HEK293 (cell line): ENCODE measurements at regions not wholly inside any gene's neighbourhood (a gene's known extent, or its start where the extent isn't known, plus 50 kb on each side); places are given as distances from the start of the nearest gene placed in this dataset.

ENCODE experiments used
- CTCF ChIA-PET: fragments of 350-600 bp; formaldehyde crosslinking; extraction: SDS; loops from one replicate; lab custom pipeline; 2021; ENCODE audit warnings: antibody characterized with exemption; lab: Yijun Ruan, JAX
- POLR2A ChIA-PET: fragments of 300-600 bp; formaldehyde crosslinking; extraction: SDS; loops from one replicate; lab custom pipeline; 2020; ENCODE audit warnings: antibody characterized with exemption, inconsistent platforms; lab: Yijun Ruan, JAX
- H3K27ac ChIP-seq: fragments of 200-500 bp; sonication (Bioruptor generic); 2 replicates; pipeline ENCODE4 v1.5.1; 2014; ENCODE audit warnings: low read depth, low read length, control low read depth, inconsistent platforms; ENCODE audit errors: extremely low read depth
- H3K36me3 ChIP-seq, 2 experiments: fragments of 200-500 bp in 1 of 2; sonication (Bioruptor generic) in 1 of 2; 1 replicate in 1 of 2; 2 replicates in 1 of 2; pipeline ENCODE4 v1.5.1; 2014 to 2017; ENCODE audit warnings: inconsistent platforms in 2 of 2, low read length in 2 of 2; ENCODE audit not compliant: control insufficient read depth in 2 of 2, insufficient read depth in 1 of 2
- H3K4me1 ChIP-seq: fragments of 200-500 bp; sonication (Bioruptor generic); 2 replicates; pipeline ENCODE4 v1.5.1; 2014; ENCODE audit warnings: mild to moderate bottlenecking, low read length, inconsistent platforms; ENCODE audit not compliant: control insufficient read depth, insufficient read depth
- H3K4me3 ChIP-seq: 2 replicates; pipeline ENCODE4 v1.5.1; 2011; ENCODE audit warnings: low read depth, mild to moderate bottlenecking, control low read depth, low read length, moderate library complexity
- H3K9me3 ChIP-seq: fragments of 200-500 bp; sonication (Bioruptor generic); 2 replicates; pipeline ENCODE4 v1.5.1; 2014; ENCODE audit warnings: low read depth, low read length, inconsistent platforms; ENCODE audit not compliant: control insufficient read depth, insufficient read depth
- HOXC10 ChIP-seq: sonication (generic); formaldehyde crosslinking; IDR thresholded peaks from 2 replicates; pipeline ENCODE4 v1.8.1; 2023; ENCODE audit warnings: mild to moderate bottlenecking, missing genetic modification reagents
- MEIS1 ChIP-seq: sonication (generic); formaldehyde crosslinking; IDR thresholded peaks from 2 replicates; pipeline ENCODE4 v1.8.1; 2022; ENCODE audit warnings: missing genetic modification reagents, mild to moderate bottlenecking, borderline replicate concordance
- MYNN ChIP-seq: fragments of 450-650 bp; formaldehyde crosslinking; IDR thresholded peaks from 2 replicates; pipeline ENCODE4 v1.5.1; 2016; ENCODE audit warnings: missing biosample characterization, missing genetic modification characterization, borderline replicate concordance
- ZFP37 ChIP-seq: fragments of 450-650 bp; formaldehyde crosslinking; IDR thresholded peaks from 2 replicates; pipeline ENCODE4 v1.5.1; 2016; ENCODE audit warnings: missing biosample characterization, missing genetic modification characterization
- ZNF169 ChIP-seq: fragments of 450-650 bp; formaldehyde crosslinking; IDR thresholded peaks from 2 replicates; pipeline ENCODE4 v1.5.1; 2016; ENCODE audit warnings: missing biosample characterization, missing genetic modification characterization
- ZNF19 ChIP-seq: fragments of 450-650 bp; formaldehyde crosslinking; IDR thresholded peaks from 2 replicates; pipeline ENCODE4; 2016; ENCODE audit warnings: missing biosample characterization, missing genetic modification characterization, low read depth
- ZNF202 ChIP-seq: fragments of 450-650 bp; formaldehyde crosslinking; IDR thresholded peaks from 2 replicates; pipeline ENCODE4 v1.5.1; 2016; ENCODE audit warnings: missing biosample characterization, missing genetic modification characterization, borderline replicate concordance
- ZNF302 ChIP-seq: fragments of 450-650 bp; formaldehyde crosslinking; IDR thresholded peaks from 2 replicates; pipeline ENCODE4 v1.5.1; 2016; ENCODE audit warnings: missing biosample characterization, missing genetic modification characterization, low read depth
- ZNF473 ChIP-seq: fragments of 450-650 bp; formaldehyde crosslinking; IDR thresholded peaks from 2 replicates; pipeline ENCODE4 v1.5.1; 2017; ENCODE audit warnings: missing biosample characterization, missing genetic modification characterization
- ZNF48 ChIP-seq: fragments of 450-650 bp; formaldehyde crosslinking; IDR thresholded peaks from 2 replicates; pipeline ENCODE4 v1.5.1; 2016; ENCODE audit warnings: missing biosample characterization, missing genetic modification characterization
- ZNF521 ChIP-seq: fragments of 450-650 bp; formaldehyde crosslinking; IDR thresholded peaks from 2 replicates; pipeline ENCODE4 v1.5.1; 2017; ENCODE audit warnings: missing biosample characterization, mild to moderate bottlenecking, missing genetic modification characterization
- ZNF600 ChIP-seq: fragments of 450-650 bp; formaldehyde crosslinking; IDR thresholded peaks from 2 replicates; pipeline ENCODE4 v1.5.1; 2016; ENCODE audit warnings: missing biosample characterization, missing genetic modification characterization
- ZNF621 ChIP-seq: fragments of 450-650 bp; formaldehyde crosslinking; IDR thresholded peaks from 2 replicates; pipeline ENCODE4 v1.5.1; 2017; ENCODE audit warnings: missing biosample characterization, missing genetic modification characterization
- ZNF692 ChIP-seq: fragments of 450-650 bp; formaldehyde crosslinking; IDR thresholded peaks from 2 replicates; pipeline ENCODE4 v1.5.1; 2016; ENCODE audit warnings: missing biosample characterization, missing genetic modification characterization
- ZNF768 ChIP-seq: fragments of 450-650 bp; formaldehyde crosslinking; IDR thresholded peaks from 2 replicates; pipeline ENCODE4 v1.5.1; 2018; ENCODE audit warnings: missing biosample characterization, mild to moderate bottlenecking, missing genetic modification characterization
- ZSCAN16 ChIP-seq: fragments of 450-650 bp; formaldehyde crosslinking; IDR thresholded peaks from 2 replicates; pipeline ENCODE4 v1.5.1; 2016; ENCODE audit warnings: missing biosample characterization, missing genetic modification characterization
- TF ChIP-seq, protein P1 (sequence below): fragments of 450-650 bp; formaldehyde crosslinking; IDR thresholded peaks from 2 replicates; pipeline ENCODE4 v1.5.1; 2016; ENCODE audit warnings: missing biosample characterization, missing genetic modification characterization
- TF ChIP-seq, protein P2 (sequence below): fragments of 450-650 bp; formaldehyde crosslinking; IDR thresholded peaks from 2 replicates; pipeline ENCODE4 v1.5.1; 2017; ENCODE audit warnings: missing biosample characterization, mild to moderate bottlenecking, missing genetic modification characterization, moderate library complexity
- TF ChIP-seq, protein P3 (sequence below): fragments of 450-650 bp; formaldehyde crosslinking; IDR thresholded peaks from 2 replicates; pipeline ENCODE4 v1.5.1; 2016; ENCODE audit warnings: missing biosample characterization, missing genetic modification characterization
- TF ChIP-seq, protein P4 (sequence below): fragments of 450-650 bp; formaldehyde crosslinking; IDR thresholded peaks from 2 replicates; pipeline ENCODE4; 2016; ENCODE audit warnings: missing biosample characterization, missing genetic modification characterization

- CTCF ChIA-PET = interaction anchor here (0.6 to 1.2 kb wide), 2 partner anchors 272 to 670 kb away, joined by 3 read pairs; no protein-coding TSS in a partner anchor
- H3K4me3 ChIP-seq = no peak overlapping the region
- H3K27ac ChIP-seq = no peak overlapping the region
- no peaks in the 10 kb centered on the region for H3K4me1 ChIP-seq
- no peak for TF ChIP-seq ZNF302 (tag by site-specific recombination)
- TF ChIP-seq, protein P1, sequence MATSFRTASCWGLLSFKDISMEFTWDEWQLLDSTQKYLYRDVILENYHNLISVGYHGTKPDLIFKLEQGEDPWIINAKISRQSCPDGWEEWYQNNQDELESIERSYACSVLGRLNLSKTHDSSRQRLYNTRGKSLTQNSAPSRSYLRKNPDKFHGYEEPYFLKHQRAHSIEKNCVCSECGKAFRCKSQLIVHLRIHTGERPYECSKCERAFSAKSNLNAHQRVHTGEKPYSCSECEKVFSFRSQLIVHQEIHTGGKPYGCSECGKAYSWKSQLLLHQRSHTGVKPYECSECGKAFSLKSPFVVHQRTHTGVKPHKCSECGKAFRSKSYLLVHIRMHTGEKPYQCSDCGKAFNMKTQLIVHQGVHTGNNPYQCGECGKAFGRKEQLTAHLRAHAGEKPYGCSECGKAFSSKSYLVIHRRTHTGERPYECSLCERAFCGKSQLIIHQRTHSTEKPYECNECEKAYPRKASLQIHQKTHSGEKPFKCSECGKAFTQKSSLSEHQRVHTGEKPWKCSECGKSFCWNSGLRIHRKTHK (tag by site-specific recombination) = no peak
- no peak for TF ChIP-seq ZNF692 (tag by site-specific recombination)
- TF ChIP-seq, protein P2, sequence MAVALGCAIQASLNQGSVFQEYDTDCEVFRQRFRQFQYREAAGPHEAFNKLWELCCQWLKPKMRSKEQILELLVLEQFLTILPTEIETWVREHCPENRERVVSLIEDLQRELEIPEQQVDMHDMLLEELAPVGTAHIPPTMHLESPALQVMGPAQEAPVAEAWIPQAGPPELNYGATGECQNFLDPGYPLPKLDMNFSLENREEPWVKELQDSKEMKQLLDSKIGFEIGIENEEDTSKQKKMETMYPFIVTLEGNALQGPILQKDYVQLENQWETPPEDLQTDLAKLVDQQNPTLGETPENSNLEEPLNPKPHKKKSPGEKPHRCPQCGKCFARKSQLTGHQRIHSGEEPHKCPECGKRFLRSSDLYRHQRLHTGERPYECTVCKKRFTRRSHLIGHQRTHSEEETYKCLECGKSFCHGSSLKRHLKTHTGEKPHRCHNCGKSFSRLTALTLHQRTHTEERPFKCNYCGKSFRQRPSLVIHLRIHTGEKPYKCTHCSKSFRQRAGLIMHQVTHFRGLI (tag by site-specific recombination) = no peak
- TF ChIP-seq ZNF48 (tag by site-specific recombination) = no peak
- TF ChIP-seq MYNN (tag by site-specific recombination) = no peak
- TF ChIP-seq MEIS1 (CRISPR knock-in tag) = no peak
- TF ChIP-seq ZNF521 (tag by site-specific recombination) = no peak
- TF ChIP-seq ZSCAN16 (tag by site-specific recombination) = no peak
- TF ChIP-seq, protein P3, sequence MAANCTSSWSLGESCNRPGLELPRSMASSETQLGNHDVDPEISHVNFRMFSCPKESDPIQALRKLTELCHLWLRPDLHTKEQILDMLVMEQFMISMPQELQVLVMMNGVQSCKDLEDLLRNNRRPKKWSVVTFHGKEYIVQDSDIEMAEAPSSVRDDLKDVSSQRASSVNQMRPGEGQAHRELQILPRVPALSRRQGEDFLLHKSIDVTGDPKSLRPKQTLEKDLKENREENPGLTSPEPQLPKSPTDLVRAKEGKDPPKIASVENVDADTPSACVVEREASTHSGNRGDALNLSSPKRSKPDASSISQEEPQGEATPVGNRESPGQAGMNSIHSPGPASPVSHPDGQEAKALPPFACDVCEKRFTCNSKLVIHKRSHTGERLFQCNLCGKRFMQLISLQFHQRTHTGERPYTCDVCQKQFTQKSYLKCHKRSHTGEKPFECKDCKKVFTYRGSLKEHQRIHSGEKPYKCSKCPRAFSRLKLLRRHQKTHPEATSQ (tag by site-specific recombination) = no peak
- TF ChIP-seq, protein P4, sequence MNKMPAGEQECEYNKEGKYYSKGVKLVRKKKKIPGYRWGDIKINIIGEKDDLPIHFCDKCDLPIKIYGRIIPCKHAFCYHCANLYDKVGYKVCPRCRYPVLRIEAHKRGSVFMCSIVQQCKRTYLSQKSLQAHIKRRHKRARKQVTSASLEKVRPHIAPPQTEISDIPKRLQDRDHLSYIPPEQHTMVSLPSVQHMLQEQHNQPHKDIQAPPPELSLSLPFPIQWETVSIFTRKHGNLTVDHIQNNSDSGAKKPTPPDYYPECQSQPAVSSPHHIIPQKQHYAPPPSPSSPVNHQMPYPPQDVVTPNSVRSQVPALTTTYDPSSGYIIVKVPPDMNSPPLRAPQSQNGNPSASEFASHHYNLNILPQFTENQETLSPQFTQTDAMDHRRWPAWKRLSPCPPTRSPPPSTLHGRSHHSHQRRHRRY (tag by site-specific recombination) = no peak
- TF ChIP-seq ZNF600 (tag by site-specific recombination) = no peak
- TF ChIP-seq ZNF473 (tag by site-specific recombination) = no peak
- TF ChIP-seq HOXC10 = no peak
- TF ChIP-seq ZNF621 (tag by site-specific recombination) = no peak
- no peak for TF ChIP-seq ZNF169
- TF ChIP-seq ZNF202 (tag by site-specific recombination) = no peak
- no peak for TF ChIP-seq ZNF768
- no peak for TF ChIP-seq ZFP37 (tag by site-specific recombination)
- no peak for TF ChIP-seq ZNF19 (tag by site-specific recombination)
- H3K36me3 ChIP-seq = no peaks in the 10 kb centered on the region
- no peaks in the 10 kb centered on the region for H3K9me3 ChIP-seq
- POLR2A ChIA-PET = no interaction called here
These were observed 245.7 kb upstream of the JUN start for GRCh38 chr1:59029411-59030167.
